ENCODE measurements at regions not wholly inside any gene's neighbourhood (a gene's known extent, or its start where the extent isn't known, plus 50 kb on each side); places are given as distances from the start of the nearest gene placed in this dataset.

- no peak for DNase-seq (ENCODE audit: low read depth in 2 of 3, low spot score in 2 of 3)
Measured at GRCh38 chr18:47485221-47485797, 233.8 kb upstream of the SKOR2 start.

- DNase-seq (ENCODE audit: low read depth in 2 of 3, low spot score in 2 of 3) = no peak
Measured at GRCh38 chr18:47484068-47484467, 232.6 kb upstream of the SKOR2 start.

- no peak for DNase-seq (ENCODE audit: low read depth in 2 of 3, low spot score in 2 of 3)
Measured at GRCh38 chr18:47480166-47480565, 228.7 kb upstream of the SKOR2 start.

GRCh38 chr18:47471784-47472183 is 220.3 kb upstream of the SKOR2 start:
- no peak for DNase-seq (ENCODE audit: low read depth in 2 of 3, low spot score in 2 of 3)

GRCh38 chr18:47470941-47471340 is 219.5 kb upstream of the SKOR2 start:
- no peak for DNase-seq (ENCODE audit: low read depth in 2 of 3, low spot score in 2 of 3)

GRCh38 chr18:47469576-47469975 is 218.1 kb upstream of the SKOR2 start:
- no peak for DNase-seq (ENCODE audit: low read depth in 2 of 3, low spot score in 2 of 3)

- no peak for DNase-seq (ENCODE audit: low read depth in 2 of 3, low spot score in 2 of 3)
Measured at GRCh38 chr18:47461977-47462376, 210.5 kb upstream of the SKOR2 start.

- DNase-seq (ENCODE audit: low read depth in 2 of 3, low spot score in 2 of 3) = no peak
Measured at GRCh38 chr18:47461406-47461948, 210.0 kb upstream of the SKOR2 start.

GRCh38 chr18:47458483-47458882 is 207.0 kb upstream of the SKOR2 start:
- DNase-seq (ENCODE audit: low read depth in 2 of 3, low spot score in 2 of 3) = no peak

GRCh38 chr18:47457614-47458013 is 206.2 kb upstream of the SKOR2 start:
- DNase-seq (ENCODE audit: low read depth in 2 of 3, low spot score in 2 of 3) = no peak

- DNase-seq (ENCODE audit: low read depth in 2 of 3, low spot score in 2 of 3) = no peak
Measured at GRCh38 chr18:47453038-47453437, 201.6 kb upstream of the SKOR2 start.

GRCh38 chr18:47448956-47449355 is 197.5 kb upstream of the SKOR2 start:
- DNase-seq (ENCODE audit: low read depth in 2 of 3, low spot score in 2 of 3) = no peak

- DNase-seq (ENCODE audit: low read depth in 2 of 3, low spot score in 2 of 3) = no peak
Measured at GRCh38 chr18:47441914-47442313, 190.5 kb upstream of the SKOR2 start.

GRCh38 chr18:47438001-47438400 is 186.5 kb upstream of the SKOR2 start:
- DNase-seq (ENCODE audit: low read depth in 2 of 3, low spot score in 2 of 3) = no peak

GRCh38 chr18:47436871-47437270 is 185.4 kb upstream of the SKOR2 start:
- no peak for DNase-seq (ENCODE audit: low read depth in 2 of 3, low spot score in 2 of 3)

GRCh38 chr18:47434214-47434746 is 182.8 kb upstream of the SKOR2 start:
- no peak for DNase-seq (ENCODE audit: low read depth in 2 of 3, low spot score in 2 of 3)

GRCh38 chr18:47427923-47428637 is 176.6 kb upstream of the SKOR2 start:
- no peak for DNase-seq (ENCODE audit: low read depth in 2 of 3, low spot score in 2 of 3)

GRCh38 chr18:47427072-47427471 is 175.6 kb upstream of the SKOR2 start:
- no peak for DNase-seq (ENCODE audit: low read depth in 2 of 3, low spot score in 2 of 3)

GRCh38 chr18:47425365-47425764 is 173.9 kb upstream of the SKOR2 start:
- DNase-seq (ENCODE audit: low read depth in 2 of 3, low spot score in 2 of 3) = no peak

- no peak for DNase-seq (ENCODE audit: low read depth in 2 of 3, low spot score in 2 of 3)
Measured at GRCh38 chr18:47422524-47422923, 171.1 kb upstream of the SKOR2 start.

GRCh38 chr18:47420130-47420529 is 168.7 kb upstream of the SKOR2 start:
- no peak for DNase-seq (ENCODE audit: low read depth in 2 of 3, low spot score in 2 of 3)

GRCh38 chr18:47418746-47419145 is 167.3 kb upstream of the SKOR2 start:
- DNase-seq (ENCODE audit: low read depth in 2 of 3, low spot score in 2 of 3) = no peak

- DNase-seq (ENCODE audit: low read depth in 2 of 3, low spot score in 2 of 3) = no peak
Measured at GRCh38 chr18:47417807-47418206, 166.3 kb upstream of the SKOR2 start.
